HG03066 (cell line): ENCODE measurements at regions not wholly inside any gene's neighbourhood (a gene's known extent, or its start where the extent isn't known, plus 50 kb on each side); places are given as distances from the start of the nearest gene placed in this dataset.

Experiments
- ATAC-seq: cut with Tn5 transposase; IDR thresholded peaks from one replicate; pipeline ENCODE4 v1.9.1; 2021; ENCODE audit warnings: low read depth; ENCODE audit not compliant: unreplicated experiment

- ATAC-seq, result no peak
Measured at GRCh38 chr5:174282391-174282790, 236.9 kb downstream of the NSG2 start.

- no peak for ATAC-seq
Measured at GRCh38 chr5:174283211-174284005, 237.9 kb downstream of the NSG2 start.

DNA sequence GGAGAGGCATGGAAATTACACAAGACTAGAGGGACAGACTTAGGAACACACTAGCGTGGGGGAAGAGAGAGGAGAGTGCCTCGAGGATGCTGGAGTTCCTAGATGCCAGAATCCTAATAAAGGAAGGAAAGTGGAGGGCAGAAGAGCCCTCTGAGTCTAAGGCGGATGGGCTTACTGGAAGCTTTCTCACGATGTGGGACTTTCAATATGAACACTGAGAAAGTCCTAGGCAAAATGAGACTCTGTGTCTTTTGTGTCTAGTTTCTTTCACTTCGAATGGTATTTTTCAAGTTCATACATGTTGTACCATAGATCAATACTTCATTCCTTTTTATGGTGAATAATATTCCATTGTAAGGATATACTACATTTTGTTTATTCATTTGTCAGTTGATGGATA is 239.4 kb downstream of the NSG2 start:
- peak; percentile 70 for ATAC-seq

DNA sequence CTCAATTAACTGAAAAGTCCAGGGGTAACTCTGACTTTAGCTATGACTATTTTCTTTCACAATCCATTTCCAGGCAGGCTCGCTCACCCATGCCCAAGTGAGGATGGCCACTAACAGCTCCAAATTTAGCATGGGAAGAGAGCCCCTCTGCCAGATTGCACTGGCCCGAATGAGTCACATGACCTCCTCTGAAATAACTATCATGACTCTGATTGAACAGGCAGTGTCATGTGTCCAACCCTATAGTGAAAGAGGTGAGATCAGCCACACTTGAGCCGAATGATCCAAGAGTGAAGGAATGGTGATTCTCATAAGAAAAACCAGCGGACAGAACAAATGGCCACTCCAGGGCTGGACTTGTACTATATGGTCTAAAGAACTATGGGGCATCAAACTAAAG is 242.3 kb downstream of the NSG2 start:
- ATAC-seq, result no peak

DNA sequence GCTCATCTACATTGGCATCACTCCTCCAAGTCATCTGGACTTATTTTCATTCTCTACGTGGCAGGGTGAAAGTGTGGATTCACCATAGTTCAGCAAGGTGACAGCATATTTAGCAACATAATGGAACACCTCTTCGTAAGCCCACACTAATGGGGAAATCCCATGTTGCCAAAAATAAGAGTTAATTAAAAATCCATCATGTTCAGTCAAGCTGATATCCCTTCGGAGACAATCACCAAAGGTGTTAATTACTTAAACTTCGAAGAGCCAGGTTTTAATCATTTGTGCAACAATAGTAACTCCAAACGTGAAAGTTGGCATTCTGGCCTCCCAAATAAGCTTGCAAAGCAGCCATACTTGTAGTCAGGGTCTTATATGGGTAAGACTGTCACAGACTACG is 242.9 kb downstream of the NSG2 start:
- no peak for ATAC-seq

GRCh38 chr5:174291162-174291561 is 245.7 kb downstream of the NSG2 start:
- ATAC-seq, result no peak

- no peak for ATAC-seq
Measured at GRCh38 chr5:174292348-174292747, 246.8 kb downstream of the NSG2 start.

GRCh38 chr5:174293006-174293405 is 247.5 kb downstream of the NSG2 start:
- ATAC-seq, result no peak

- ATAC-seq, result no peak
Measured at GRCh38 chr5:174293481-174293880, 248.0 kb downstream of the NSG2 start.

DNA sequence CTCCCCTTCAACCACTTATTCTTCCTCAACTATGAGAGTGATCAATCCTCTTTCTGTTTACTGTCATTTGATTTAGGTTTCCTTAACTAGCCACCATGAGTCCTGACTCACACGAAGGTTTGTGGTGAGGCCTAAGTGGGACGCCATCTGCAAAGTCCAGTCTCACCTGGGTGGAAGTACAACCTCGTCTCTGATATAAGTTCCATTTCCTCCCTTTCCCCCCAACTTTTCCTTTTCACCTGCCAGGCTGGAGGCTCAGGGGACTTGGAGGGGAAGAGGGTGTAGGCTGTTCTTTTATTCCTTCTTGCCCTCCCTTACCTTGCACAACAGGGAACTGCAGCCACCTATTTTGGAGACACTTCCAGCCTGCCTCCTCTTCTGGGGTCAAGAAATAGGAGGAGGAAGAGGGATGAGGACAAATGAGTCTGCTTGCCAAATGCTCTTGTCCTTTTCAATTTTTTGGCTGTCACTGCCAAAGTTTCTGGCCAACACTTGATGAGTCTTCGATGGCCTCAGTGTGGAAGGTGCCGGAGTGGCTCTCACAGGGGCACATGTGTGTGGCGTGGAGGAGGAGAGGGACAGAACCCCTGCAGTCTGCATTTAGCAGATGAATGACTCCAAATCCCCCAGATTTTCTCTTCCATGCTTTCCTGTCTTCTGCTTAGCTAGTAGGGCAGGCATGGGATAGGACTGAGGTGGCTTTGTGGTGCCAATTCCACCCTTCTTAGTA is 249.6 kb downstream of the NSG2 start:
- ATAC-seq, result no peak

GRCh38 chr5:174295702-174296436 is 250.4 kb downstream of the NSG2 start:
- ATAC-seq, result no peak

DNA sequence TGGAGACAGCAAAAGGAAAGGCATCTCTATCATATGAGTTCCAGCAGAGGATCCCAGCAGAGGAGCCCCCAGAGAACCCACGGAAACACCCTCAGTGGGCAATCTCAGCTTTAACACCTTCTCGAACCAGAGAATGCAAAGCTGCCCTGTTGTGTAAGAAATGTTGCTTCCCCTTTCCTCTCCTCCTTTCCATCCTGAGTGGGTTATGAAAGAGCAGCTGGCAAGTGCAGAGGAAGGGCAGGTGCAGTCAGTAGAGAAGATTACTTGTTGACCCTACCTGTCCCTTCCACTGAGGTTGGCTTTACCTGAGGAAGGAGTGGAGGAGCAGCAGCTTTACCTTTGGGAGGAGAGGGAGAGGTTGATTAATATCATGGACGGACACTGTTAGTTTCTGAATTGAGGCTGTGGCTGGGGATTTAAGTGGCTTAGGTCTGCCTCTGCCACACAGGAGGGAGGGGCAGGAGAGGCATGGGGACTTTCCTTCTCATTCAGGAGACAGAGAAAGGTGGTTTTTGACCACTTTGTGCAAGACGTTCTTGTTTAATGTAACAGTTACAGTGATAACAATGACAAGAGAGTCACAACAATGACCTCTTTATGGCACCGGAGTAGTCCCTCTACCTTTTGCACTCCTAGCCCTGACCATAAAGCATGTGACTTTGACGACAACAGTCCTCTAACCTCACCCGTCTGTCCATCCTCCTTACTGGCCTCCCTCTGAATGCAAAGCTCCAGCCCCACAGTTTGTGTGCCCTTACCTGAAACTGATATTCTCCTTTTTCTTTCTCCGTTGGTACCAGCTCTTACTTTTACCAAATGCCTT is 254.8 kb downstream of the NSG2 start:
- no peak for ATAC-seq

GRCh38 chr5:174300941-174301761 is 255.6 kb downstream of the NSG2 start:
- ATAC-seq, result no peak

- no peak for ATAC-seq
Measured at GRCh38 chr5:174301848-174302625, 256.5 kb downstream of the NSG2 start.

- ATAC-seq, result no peak
Measured at GRCh38 chr5:174303035-174303434, 257.5 kb downstream of the NSG2 start.

- ATAC-seq, result no peak
Measured at GRCh38 chr5:174303437-174304045, 258.0 kb downstream of the NSG2 start.

GRCh38 chr5:174305241-174305681 is 259.8 kb downstream of the NSG2 start:
- ATAC-seq, result no peak

- ATAC-seq, result no peak
Measured at GRCh38 chr5:174306345-174307030, 261.0 kb downstream of the NSG2 start.
